Kidney epithelial cell (primary cell): ENCODE measurements at regions not wholly inside any gene's neighbourhood (a gene's known extent, or its start where the extent isn't known, plus 50 kb on each side); places are given as distances from the start of the nearest gene placed in this dataset.

ENCODE experiments used
- DNase-seq: peaks from one replicate; pipeline ENCODE4 v3.0.0-alpha.2; 2010; ENCODE audit warnings: low read depth
- H3K27me3 ChIP-seq: 2 replicates; pipeline ENCODE4 v1.6.0; 2011; ENCODE audit warnings: low read length; ENCODE audit not compliant: control insufficient read depth, insufficient read depth
- H3K36me3 ChIP-seq: 2 replicates; pipeline ENCODE4 v1.5.1; 2011; ENCODE audit warnings: low read length; ENCODE audit not compliant: control insufficient read depth, insufficient read depth
- H3K4me3 ChIP-seq: 2 replicates; pipeline ENCODE4 v1.5.1; 2011; ENCODE audit warnings: low read depth, mild to moderate bottlenecking, control low read depth, low read length
- CTCF ChIP-seq: IDR thresholded peaks from 2 replicates; pipeline ENCODE4 v1.5.1; 2011; ENCODE audit warnings: mild to moderate bottlenecking, moderate library complexity, low read length, control low read depth, inconsistent platforms; ENCODE audit not compliant: insufficient read depth, poor library complexity, severe bottlenecking

- H3K36me3 ChIP-seq: no peaks in the 10 kb centered on the region
- DNase-seq: no peak
- H3K4me3 ChIP-seq: no peak overlapping the region
- no peak for TF ChIP-seq CTCF
- no peaks in the 10 kb centered on the region for H3K27me3 ChIP-seq
Measured at GRCh38 chr1:9449110-9449627, 90.1 kb upstream of the SLC25A33 start.

GRCh38 chr1:9449976-9450696, 89.1 kb upstream of the SLC25A33 start:
- no peak for TF ChIP-seq CTCF
- Histone ChIP-seq H3K4me3 (no peak overlapping the region), H3K36me3 (no peaks in the 10 kb centered on the region), H3K27me3 (no peaks in the 10 kb centered on the region)
- no peak for DNase-seq

- DNase-seq: no peak
- Histone ChIP-seq H3K4me3 (no peak overlapping the region), H3K36me3 (no peaks in the 10 kb centered on the region), H3K27me3 (no peaks in the 10 kb centered on the region)
- TF ChIP-seq CTCF: no peak
Measured at GRCh38 chr1:9451081-9451480, 88.2 kb upstream of the SLC25A33 start.

GRCh38 chr1:9452516-9453140, 86.6 kb upstream of the SLC25A33 start:
- H3K4me3 ChIP-seq: no peak overlapping the region
- no peak for TF ChIP-seq CTCF
- no peaks in the 10 kb centered on the region for H3K27me3 ChIP-seq
- no peak for DNase-seq
- no peaks in the 10 kb centered on the region for H3K36me3 ChIP-seq

GRCh38 chr1:9453375-9453774, 85.9 kb upstream of the SLC25A33 start:
- Histone ChIP-seq H3K27me3 (no peaks in the 10 kb centered on the region), H3K36me3 (no peaks in the 10 kb centered on the region), H3K4me3 (no peak overlapping the region)
- DNase-seq: no peak
- TF ChIP-seq CTCF: no peak
